Prostate gland (tissue), 2 donors: ENCODE measurements at regions not wholly inside any gene's neighbourhood (a gene's known extent, or its start where the extent isn't known, plus 50 kb on each side); places are given as distances from the start of the nearest gene placed in this dataset.

ENCODE experiments used
- DNase-seq: peaks from one replicate; pipeline ENCODE4 v3.0.0-alpha.2; 2019; ENCODE audit warnings: low spot score
- H3K27ac ChIP-seq, 2 donors: fragments of 200-600 bp; sonication (generic); 2 replicates each; pipeline ENCODE4 v1.5.1; 2017 to 2019
- H3K27me3 ChIP-seq: fragments of 200-600 bp; sonication (generic); replicated peaks from 2 replicates; pipeline ENCODE4 v1.5.1; 2019; ENCODE audit not compliant: insufficient read depth
- H3K36me3 ChIP-seq, 2 donors: fragments of 200-600 bp; sonication (generic); 1 replicate in 1 of 2; 2 replicates in 1 of 2; pipeline versions ENCODE4 v1.5.1 to v1.8.1; 2017 to 2019
- H3K4me1 ChIP-seq: fragments of 200-600 bp; sonication (generic); replicated peaks from 2 replicates; pipeline ENCODE4 v1.5.1; 2019
- H3K4me3 ChIP-seq, 2 donors: fragments of 200-600 bp; sonication (generic); 2 replicates each; pipeline ENCODE4 v1.5.1; 2017 to 2019
- H3K9me3 ChIP-seq: fragments of 200-600 bp; sonication (generic); 2 replicates; pipeline ENCODE4 v1.5.1; 2017
- CTCF ChIP-seq, 4 experiments: fragments of 200-600 bp in 2 of 4; fragments of 450-650 bp in 2 of 4; sonication (generic) in 2 of 4; IDR thresholded peaks; 1 replicate in 3 of 4; 2 replicates in 1 of 4; pipeline ENCODE4 v1.5.1; 2016 to 2019; ENCODE audit warnings: antibody characterized with exemption in 4 of 4, mild to moderate bottlenecking in 2 of 4, moderate library complexity in 2 of 4
- POLR2A ChIP-seq: fragments of 450-650 bp; IDR thresholded peaks from one replicate; pipeline ENCODE4 v1.6.1; 2016; ENCODE audit warnings: antibody characterized with exemption, mild to moderate bottlenecking
- POLR2AphosphoS5 ChIP-seq: sonication (generic); formaldehyde crosslinking; IDR thresholded peaks from one replicate; pipeline ENCODE4 v1.6.1; 2017; ENCODE audit warnings: antibody characterized with exemption
- WGBS: methylation state at CpG from one replicate; pipeline ENCODE4 v1.1.5; 2018; 5-methylcytosine and 5-hydroxymethylcytosine counted together
- intact Hi-C: fragments of 100-400 bp; cut with DNase I; formaldehyde crosslinking; loops from one replicate; pipeline ENCODE4 v1.14.2; 2022

DNA sequence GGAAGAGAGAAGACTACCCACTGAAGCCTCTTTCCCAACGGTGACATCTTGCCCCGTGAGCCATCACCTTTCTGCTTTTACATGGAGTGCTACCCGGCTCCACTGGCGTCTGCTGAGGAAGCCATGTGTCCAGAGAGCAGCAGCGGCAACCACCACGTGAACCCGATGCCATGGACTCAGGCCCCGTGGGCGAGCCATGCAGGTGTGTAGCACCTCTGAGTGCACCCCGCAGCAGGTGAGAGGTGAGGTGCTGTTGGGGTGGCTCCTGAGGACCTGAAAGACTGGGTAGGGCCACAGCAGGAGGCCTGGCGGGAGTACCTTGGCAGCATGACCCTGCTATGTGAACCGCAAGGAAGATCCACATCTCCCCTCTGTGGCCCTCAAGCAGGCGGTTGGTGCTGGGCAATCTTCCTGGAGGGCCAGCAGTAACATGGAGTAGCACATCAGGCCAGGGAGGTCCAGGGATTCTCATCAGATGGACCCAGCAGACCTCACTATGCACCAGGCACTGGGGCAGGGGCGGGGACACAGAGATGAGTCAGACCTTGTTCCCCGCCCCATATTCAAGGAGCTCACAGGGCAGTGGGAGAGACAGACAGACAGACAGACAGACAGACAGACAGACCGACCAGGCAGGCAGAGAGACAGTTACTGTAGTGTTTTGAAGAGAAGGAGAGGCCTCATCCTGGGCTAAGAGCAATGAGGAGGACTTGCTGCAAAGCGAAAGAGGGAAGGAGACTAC, 129.6 kb downstream of the PAPOLA start:
- Histone ChIP-seq H3K27ac (no peak overlapping the region), H3K4me1 (no peaks in the 10 kb centered on the region), H3K36me3 (no peaks in the 10 kb centered on the region), H3K27me3 (no peaks in the 10 kb centered on the region), H3K9me3 (no peaks in the 10 kb centered on the region), H3K4me3 (no peak overlapping the region)
- 87% methylated on average over 16 of the region's 17 CpGs for WGBS
- intact Hi-C loops: no loop called here
- TF ChIP-seq POLR2A (no peak), CTCF (IDR thresholded peaks at IDR 0.05) (no peak), POLR2AphosphoS5 (no peak)
- no peak for DNase-seq

DNA sequence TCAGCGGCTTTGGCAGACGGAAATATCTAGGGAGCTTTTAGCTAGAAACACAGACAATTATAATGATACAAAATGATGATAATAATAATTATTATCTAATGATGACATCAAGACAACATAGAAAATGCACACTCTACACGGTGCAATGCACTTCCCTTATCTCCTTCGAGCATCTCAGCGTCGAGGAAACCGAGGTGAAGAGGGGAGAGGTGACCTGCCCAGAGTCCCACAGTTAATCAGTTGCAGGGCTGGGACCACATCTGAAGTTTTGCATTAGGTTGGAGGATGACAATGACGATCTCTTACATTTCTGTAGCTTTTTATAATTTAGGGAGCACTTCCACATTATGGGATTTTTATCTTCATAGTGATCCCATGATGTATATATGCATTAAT, 130.2 kb downstream of the PAPOLA start:
- Histone ChIP-seq H3K27me3 (no peaks in the 10 kb centered on the region), H3K4me3 (no peak overlapping the region), H3K4me1 (no peaks in the 10 kb centered on the region), H3K9me3 (no peaks in the 10 kb centered on the region), H3K36me3 (no peaks in the 10 kb centered on the region), H3K27ac (no peak overlapping the region)
- TF ChIP-seq POLR2AphosphoS5 (no peak), CTCF (IDR thresholded peaks at IDR 0.05) (no peak), POLR2A (no peak)
- intact Hi-C loops: no loop called here
- 64% methylated on average over 8 of the region's 8 CpGs for WGBS
- no peak for DNase-seq

GRCh38 chr14:96633096-96633495, 130.9 kb downstream of the PAPOLA start:
- intact Hi-C loops: no loop called here
- WGBS: 65% methylated on average over 2 of the region's 2 CpGs
- H3K27ac ChIP-seq: no peak overlapping the region

DNA sequence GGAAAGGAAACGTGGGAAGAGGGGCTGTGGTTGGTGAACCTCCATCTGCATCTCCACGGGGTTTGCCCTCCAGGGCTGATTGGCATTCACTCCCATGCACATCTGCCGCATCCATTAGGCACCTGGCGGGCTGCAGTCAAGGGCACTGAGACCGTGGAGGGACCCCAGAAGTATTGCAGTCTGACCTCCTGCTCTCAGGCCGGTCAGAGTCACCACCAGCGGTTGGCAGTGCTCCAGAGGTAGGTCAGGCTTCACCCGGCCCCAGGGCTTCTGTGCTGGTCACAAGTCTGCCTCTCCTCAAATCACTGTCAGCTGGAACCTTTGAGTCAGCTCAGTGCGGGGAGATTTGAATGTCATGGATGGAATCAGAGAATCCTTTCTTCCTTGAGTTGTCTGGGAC, 132.3 kb downstream of the PAPOLA start:
- H3K27ac ChIP-seq: no peak overlapping the region
- 77% methylated on average over 9 of the region's 9 CpGs for WGBS
- no peak overlapping the region for H3K4me3 ChIP-seq
- DNase-seq: no peak
- H3K4me1 ChIP-seq: no peaks in the 10 kb centered on the region
- no peaks in the 10 kb centered on the region for H3K9me3 ChIP-seq
- no peaks in the 10 kb centered on the region for H3K27me3 ChIP-seq
- TF ChIP-seq POLR2AphosphoS5 (no peak), POLR2A (no peak), CTCF (IDR thresholded peaks at IDR 0.05) (no peak)
- intact Hi-C loops: no loop called here
- no peaks in the 10 kb centered on the region for H3K36me3 ChIP-seq

More at GRCh38 chr14:96633096-96633495, 130.9 kb downstream of the PAPOLA start:
- H3K27me3 ChIP-seq: no peaks in the 10 kb centered on the region
- TF ChIP-seq POLR2A (no peak), CTCF (IDR thresholded peaks at IDR 0.05) (no peak), POLR2AphosphoS5 (no peak)
- no peak for DNase-seq
- H3K4me1 ChIP-seq: no peaks in the 10 kb centered on the region
- H3K9me3 ChIP-seq: no peaks in the 10 kb centered on the region
- H3K4me3 ChIP-seq: no peak overlapping the region
- no peaks in the 10 kb centered on the region for H3K36me3 ChIP-seq

GRCh38 chr14:96634896-96635295, 132.7 kb downstream of the PAPOLA start:
- Histone ChIP-seq H3K9me3 (no peaks in the 10 kb centered on the region), H3K27me3 (no peaks in the 10 kb centered on the region), H3K4me1 (no peaks in the 10 kb centered on the region), H3K27ac (no peak overlapping the region), H3K36me3 (no peaks in the 10 kb centered on the region), H3K4me3 (no peak overlapping the region)
- 73% methylated on average over 5 of the region's 5 CpGs for WGBS
- DNase-seq: no peak
- TF ChIP-seq POLR2A: no peak
- no peak for TF ChIP-seq POLR2AphosphoS5
- TF ChIP-seq CTCF (IDR thresholded peaks at IDR 0.05): no peak
- intact Hi-C loops: no loop called here
